NCI-H526 treated with DMSO at 0.1 percent for 48 hours (cell line): ENCODE measurements at regions not wholly inside any gene's neighbourhood (a gene's known extent, or its start where the extent isn't known, plus 50 kb on each side); places are given as distances from the start of the nearest gene placed in this dataset.

Experiments
- DNase-seq: peaks from one replicate; lab custom pipeline; 2025; lab: John Stamatoyannopoulos, UW

- no peak for DNase-seq
These were observed 133.0 kb downstream of the C11orf87 start for GRCh38 chr11:109554951-109555350.

DNA sequence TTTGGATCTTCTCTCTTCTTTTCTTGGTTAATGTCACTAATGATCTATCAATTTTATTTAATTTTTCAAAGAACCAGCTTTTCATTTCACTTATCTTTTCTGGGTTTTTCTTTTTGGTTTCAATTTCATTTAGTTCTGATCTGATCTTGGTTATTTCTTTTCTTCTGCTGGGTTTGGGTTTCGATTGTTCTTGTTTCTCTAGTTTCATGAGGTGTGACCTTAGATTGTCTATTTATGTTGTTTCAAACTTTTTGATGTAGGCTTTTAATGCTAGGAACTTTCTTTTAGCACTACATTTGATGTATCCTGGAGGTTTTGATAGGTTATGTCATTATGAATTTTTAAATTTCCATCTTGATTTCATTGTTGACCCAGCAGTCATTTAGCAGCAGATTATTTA lies 142.3 kb downstream of the C11orf87 start:
- no peak for DNase-seq

DNA sequence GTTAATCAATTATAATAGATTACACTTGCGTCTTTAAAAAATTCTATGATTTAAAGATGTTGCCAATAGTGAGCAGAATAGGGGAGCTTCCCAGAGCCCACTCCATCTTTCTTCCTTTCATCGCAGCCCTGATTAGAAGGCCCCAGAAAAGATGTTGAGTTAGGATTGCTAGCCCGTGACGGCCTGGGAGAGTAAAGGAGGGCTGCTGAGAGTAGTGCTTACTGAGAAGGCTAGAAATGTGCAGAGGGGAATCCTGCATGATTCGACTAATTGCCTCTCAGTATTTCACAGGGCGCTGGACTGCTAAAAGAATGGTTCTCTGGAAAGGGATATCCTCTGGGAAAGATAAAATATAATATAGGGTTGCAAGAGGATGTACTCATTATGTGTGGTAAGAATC lies 160.5 kb downstream of the C11orf87 start:
- no peak for DNase-seq

GRCh38 chr11:109584001-109584972 lies 162.3 kb downstream of the C11orf87 start:
- DNase-seq, result peak; percentile 76

DNA sequence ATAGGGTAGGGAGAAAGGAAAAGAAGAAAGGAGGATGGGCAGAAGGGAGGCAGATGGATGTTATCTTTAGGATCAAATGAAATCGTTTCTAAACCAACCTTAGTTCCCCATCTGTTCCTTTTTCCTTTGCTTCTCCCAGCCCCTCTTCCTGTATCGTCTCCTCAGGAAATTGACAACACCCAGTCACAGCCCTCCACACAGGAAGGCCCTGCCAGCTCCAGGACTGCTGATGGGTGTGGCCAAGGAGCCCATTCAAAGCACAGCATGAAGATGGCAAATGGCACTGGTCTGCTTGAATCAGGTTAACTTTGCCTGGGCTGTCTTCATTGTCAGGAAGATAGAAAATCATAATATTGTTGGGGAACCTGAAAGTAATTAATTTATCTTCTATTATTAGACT lies 164.8 kb downstream of the C11orf87 start:
- no peak for DNase-seq

DNA sequence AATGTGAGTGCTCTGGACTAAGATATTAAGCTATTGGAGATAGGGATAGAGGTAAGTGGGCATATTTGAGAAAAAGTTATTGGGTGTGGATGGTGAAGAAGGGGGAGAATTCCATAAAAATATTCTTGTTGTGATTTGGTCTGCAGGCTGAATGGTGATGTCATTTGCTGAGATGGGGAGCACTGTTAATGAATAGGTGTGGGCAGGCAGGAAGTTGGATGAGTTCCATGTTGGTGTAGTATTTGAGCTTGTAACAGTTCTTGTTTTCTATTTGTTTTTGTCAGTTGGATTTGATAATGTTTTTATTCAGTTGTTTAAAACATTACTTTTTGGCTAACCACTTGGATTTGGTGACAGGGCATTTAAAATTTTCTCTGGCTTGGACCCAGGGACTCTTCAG lies 168.8 kb downstream of the C11orf87 start:
- no peak for DNase-seq

GRCh38 chr11:109597336-109597735 lies 175.3 kb downstream of the C11orf87 start:
- DNase-seq, result no peak

- DNase-seq, result no peak
These were observed 182.8 kb downstream of the C11orf87 start for GRCh38 chr11:109604481-109605400.

DNA sequence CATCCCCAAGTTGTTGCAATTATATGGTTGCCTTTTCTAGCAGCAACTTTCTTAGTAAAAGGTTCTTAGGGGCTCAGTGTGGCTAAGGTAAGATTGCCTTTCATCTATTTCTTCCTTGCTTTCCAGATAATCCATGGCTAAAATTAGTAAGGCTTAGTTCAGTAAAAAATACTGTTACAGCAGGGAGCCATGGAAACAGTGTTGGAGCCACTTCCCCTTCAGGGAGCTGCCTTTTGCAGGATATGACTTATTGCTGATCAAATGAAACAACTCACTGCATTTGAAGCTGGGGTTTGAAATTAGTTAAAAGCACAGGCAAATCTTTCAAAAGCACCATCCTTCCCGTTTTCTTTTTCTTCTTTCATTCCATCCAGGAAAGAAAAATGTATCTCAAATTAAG lies 184.3 kb downstream of the C11orf87 start:
- no peak for DNase-seq

- DNase-seq, result no peak
These were observed 187.6 kb downstream of the C11orf87 start for GRCh38 chr11:109609454-109610185.

GRCh38 chr11:109612496-109612895 lies 190.5 kb downstream of the C11orf87 start:
- no peak for DNase-seq

DNA sequence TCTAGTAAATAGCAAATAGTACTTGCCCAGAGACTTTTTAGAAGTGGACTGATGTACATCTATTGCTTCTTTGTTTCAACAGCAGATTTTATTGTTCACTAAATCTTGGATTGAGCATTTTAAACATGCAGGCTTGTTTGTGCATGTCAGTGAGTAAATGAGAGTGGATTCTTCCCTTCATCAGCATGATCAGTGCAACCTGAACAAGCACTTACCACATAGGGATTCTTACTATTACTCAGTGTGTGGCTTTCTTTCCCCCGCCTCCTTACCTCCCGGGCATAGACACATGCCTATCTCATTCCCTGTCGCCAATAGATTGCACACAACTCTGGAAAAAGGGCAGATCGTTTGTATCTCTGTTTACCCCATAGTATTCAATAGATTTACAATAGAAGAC lies 197.5 kb downstream of the C11orf87 start:
- DNase-seq, result no peak

DNA sequence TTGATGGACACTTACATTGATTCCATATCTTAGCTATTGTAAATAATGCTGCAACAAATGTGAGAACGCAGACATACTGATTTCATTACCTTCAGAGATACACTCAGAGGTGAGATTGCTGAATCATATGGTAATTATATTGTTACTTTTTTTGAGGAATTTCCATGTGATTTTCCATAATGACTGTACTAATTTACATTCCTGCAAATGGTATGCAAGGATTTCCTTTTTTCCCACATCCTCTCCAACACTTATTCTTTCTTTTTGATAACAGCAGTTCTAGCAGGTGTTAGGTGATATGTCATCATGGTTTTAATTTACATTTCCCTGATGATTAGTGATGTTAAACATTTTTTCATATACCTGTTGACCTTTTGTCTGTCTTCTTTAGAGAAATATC lies 207.7 kb downstream of the C11orf87 start:
- DNase-seq, result no peak

GRCh38 chr11:109641549-109641948 lies 219.6 kb downstream of the C11orf87 start:
- DNase-seq, result no peak

- peak; percentile 35 for DNase-seq
These were observed 222.2 kb downstream of the C11orf87 start for GRCh38 chr11:109644152-109644551.

DNA sequence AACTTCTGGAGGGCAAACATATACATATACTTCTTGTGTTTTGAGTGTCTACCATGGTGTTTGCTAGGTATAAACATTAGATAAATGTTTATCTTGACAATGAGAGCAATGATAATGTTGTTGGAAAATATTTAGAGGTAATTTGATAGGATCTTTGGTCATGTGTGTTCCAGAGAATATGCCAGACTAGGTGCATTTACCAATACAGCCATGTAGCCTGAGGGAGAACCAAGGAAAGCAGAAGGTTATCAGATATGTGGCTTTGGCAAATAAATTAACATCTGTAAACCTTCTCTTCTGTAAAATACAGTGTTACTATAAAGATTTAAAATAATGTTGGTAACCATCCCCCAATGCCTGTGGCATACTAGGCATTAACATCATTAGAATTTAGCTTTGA lies 226.8 kb downstream of the C11orf87 start:
- DNase-seq, result peak; percentile 26

DNA sequence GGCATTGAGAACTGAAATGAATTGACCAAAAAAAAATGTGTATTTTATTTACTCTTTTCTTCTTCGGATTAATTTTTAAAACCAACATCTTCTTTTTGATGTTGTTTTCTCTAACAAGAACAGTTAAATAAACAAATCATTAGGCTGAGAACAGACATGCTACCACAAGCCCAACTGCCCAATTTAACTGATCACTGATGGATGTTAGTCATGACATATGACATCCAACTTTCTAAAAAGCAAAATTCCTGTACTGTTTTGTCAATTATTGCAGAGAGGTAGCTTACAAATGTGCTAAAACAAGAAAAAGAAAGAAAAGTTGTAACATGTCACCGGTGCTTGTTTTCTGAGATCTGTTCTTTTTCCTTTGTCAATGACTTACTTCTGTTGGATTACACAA lies 232.1 kb downstream of the C11orf87 start:
- DNase-seq, result no peak

- DNase-seq, result no peak
These were observed 236.2 kb downstream of the C11orf87 start for GRCh38 chr11:109658190-109658589.

DNA sequence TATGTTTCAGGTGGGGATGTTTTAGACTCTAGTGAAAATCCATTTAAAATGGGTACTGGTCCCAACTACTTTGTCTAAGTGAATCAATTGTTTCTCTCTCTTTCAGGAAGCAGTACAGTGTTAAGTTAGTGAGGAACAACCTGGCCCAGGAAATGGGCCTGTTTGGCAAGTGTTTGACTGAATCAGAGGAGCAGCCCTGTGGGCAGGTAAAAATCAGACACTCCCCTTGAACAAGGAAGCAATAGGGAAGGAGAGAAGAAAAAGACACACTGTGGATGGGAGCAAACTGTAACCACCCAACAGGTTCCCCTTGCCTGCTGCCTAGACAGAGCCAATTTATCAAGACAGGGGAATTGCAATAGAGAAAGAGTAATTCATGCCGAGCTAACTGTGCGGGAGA lies 245.7 kb downstream of the C11orf87 start:
- DNase-seq, result no peak

GRCh38 chr11:109668973-109669634 lies 247.1 kb downstream of the C11orf87 start:
- no peak for DNase-seq

- no peak for DNase-seq
These were observed 255.2 kb downstream of the C11orf87 start for GRCh38 chr11:109677231-109677630.

DNA sequence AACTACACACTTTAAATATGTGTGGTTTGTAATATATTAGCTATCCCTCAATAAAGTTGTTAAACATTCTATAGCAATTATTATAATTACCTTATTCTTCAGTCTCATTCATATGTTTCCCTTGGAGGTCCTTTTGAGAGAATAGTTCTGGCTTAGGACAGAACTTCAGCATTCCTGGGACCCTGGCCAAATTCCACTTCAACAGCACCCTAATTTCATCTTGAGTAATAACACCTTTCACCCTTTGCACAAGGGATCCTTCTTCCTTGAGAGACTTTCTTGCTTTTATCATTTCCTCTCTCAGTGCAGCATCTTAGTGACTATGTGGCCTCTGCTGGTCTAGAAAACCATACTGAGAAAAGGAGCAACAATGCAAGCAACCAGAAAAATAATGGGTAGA lies 255.9 kb downstream of the C11orf87 start:
- DNase-seq, result no peak
